Mammary epithelial cell (primary cell): ENCODE measurements at regions not wholly inside any gene's neighbourhood (a gene's known extent, or its start where the extent isn't known, plus 50 kb on each side); places are given as distances from the start of the nearest gene placed in this dataset.
"Not testable (repeated sequence)": the region's sequence is repeated elsewhere in the genome, so short reads cannot be mapped to it uniquely, and the experiment has no call there.

Experiments
- EZH2 ChIP-seq: IDR thresholded peaks from 2 replicates; pipeline ENCODE4 v1.6.1; 2012; ENCODE audit warnings: low read length, inconsistent platforms, borderline replicate concordance
- TF ChIP-seq, protein P1 (sequence below), 2 donors: IDR thresholded peaks in 1 of 2; conservative IDR thresholded peaks in 1 of 2; 2 replicates each; pipeline ENCODE4 v1.5.1; 2011 to 2012; ENCODE audit warnings: inconsistent platforms in 2 of 2, low read length in 2 of 2, mild to moderate bottlenecking in 2 of 2, control low read depth in 1 of 2, low read depth in 1 of 2; ENCODE audit not compliant: insufficient read depth in 1 of 2; ENCODE audit errors: extremely low read depth in 1 of 2

DNA sequence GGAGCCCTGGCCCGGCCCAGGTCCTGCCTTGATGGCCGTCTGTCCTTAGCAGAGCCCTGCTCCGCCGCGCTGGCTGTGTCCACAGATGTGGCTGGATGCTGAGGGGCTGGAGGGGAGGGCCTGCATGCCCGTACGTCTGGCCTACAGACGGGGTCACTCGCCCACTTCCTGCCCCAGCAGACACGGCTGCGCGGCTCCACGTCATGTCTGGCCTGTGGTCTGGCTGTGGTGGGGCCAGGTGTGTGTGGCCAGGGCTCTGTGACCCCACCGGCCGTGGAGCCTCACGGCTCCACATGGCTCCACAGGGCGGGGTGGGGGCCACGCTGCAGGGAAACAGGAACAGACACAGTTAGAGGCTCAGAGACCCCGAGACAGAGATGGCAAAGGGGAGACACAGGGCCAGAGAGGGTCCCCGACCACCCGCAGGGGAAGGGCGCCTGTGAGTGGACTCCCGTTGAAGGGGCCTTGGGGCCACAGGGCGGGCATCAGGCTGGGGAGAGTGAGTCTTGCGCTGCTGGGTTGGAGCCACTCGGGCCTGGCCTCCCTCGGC lies 65.5 kb downstream of the TMEM121 start:
- TF ChIP-seq EZH2, result not testable (repeated sequence)
- TF ChIP-seq, protein P1, sequence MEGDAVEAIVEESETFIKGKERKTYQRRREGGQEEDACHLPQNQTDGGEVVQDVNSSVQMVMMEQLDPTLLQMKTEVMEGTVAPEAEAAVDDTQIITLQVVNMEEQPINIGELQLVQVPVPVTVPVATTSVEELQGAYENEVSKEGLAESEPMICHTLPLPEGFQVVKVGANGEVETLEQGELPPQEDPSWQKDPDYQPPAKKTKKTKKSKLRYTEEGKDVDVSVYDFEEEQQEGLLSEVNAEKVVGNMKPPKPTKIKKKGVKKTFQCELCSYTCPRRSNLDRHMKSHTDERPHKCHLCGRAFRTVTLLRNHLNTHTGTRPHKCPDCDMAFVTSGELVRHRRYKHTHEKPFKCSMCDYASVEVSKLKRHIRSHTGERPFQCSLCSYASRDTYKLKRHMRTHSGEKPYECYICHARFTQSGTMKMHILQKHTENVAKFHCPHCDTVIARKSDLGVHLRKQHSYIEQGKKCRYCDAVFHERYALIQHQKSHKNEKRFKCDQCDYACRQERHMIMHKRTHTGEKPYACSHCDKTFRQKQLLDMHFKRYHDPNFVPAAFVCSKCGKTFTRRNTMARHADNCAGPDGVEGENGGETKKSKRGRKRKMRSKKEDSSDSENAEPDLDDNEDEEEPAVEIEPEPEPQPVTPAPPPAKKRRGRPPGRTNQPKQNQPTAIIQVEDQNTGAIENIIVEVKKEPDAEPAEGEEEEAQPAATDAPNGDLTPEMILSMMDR (conservative IDR thresholded peaks at IDR 0.05 in 1 of 2, IDR thresholded peaks at IDR 0.05 in 1 of 2; ENCODE audit: extremely low read depth in 1 of 2, insufficient read depth in 1 of 2, low read depth in 1 of 2, low read length in 2 of 2), result not testable (repeated sequence)
